GM21528 (cell line): ENCODE measurements at regions not wholly inside any gene's neighbourhood (a gene's known extent, or its start where the extent isn't known, plus 50 kb on each side); places are given as distances from the start of the nearest gene placed in this dataset.

Experiments
- ATAC-seq: cut with Tn5 transposase; IDR thresholded peaks from one replicate; pipeline ENCODE4 v1.9.1; 2021; ENCODE audit warnings: mild to moderate bottlenecking, moderate library complexity; ENCODE audit not compliant: unreplicated experiment, low FRiP score

GRCh38 chr2:5839550-5839949, 147.4 kb downstream of the SOX11 start:
- no peak for ATAC-seq

GRCh38 chr2:5841126-5841525, 148.9 kb downstream of the SOX11 start:
- ATAC-seq = no peak

GRCh38 chr2:5842326-5842725, 150.1 kb downstream of the SOX11 start:
- ATAC-seq = no peak

GRCh38 chr2:5845798-5846330, 153.7 kb downstream of the SOX11 start:
- ATAC-seq = no peak

GRCh38 chr2:5846881-5847280, 154.7 kb downstream of the SOX11 start:
- ATAC-seq = no peak

- no peak for ATAC-seq
Observed at GRCh38 chr2:5849562-5849961, 157.4 kb downstream of the SOX11 start.

GRCh38 chr2:5851410-5851809, 159.2 kb downstream of the SOX11 start:
- ATAC-seq = no peak

GRCh38 chr2:5854797-5855196, 162.6 kb downstream of the SOX11 start:
- ATAC-seq = no peak

GRCh38 chr2:5867056-5867455, 174.9 kb downstream of the SOX11 start:
- ATAC-seq = no peak

GRCh38 chr2:5868931-5869330, 176.7 kb downstream of the SOX11 start:
- no peak for ATAC-seq

GRCh38 chr2:5869936-5870335, 177.8 kb downstream of the SOX11 start:
- ATAC-seq = no peak

- ATAC-seq = no peak
Observed at GRCh38 chr2:5877360-5877759, 185.2 kb downstream of the SOX11 start.

GRCh38 chr2:5885451-5886173, 193.4 kb downstream of the SOX11 start:
- ATAC-seq = no peak

GRCh38 chr2:5886462-5886861, 194.3 kb downstream of the SOX11 start:
- ATAC-seq = no peak

GRCh38 chr2:5888126-5888525, 195.9 kb downstream of the SOX11 start:
- no peak for ATAC-seq

GRCh38 chr2:5889519-5889918, 197.3 kb downstream of the SOX11 start:
- no peak for ATAC-seq

- ATAC-seq = no peak
Observed at GRCh38 chr2:5894355-5894754, 202.2 kb downstream of the SOX11 start.

- ATAC-seq = no peak
Observed at GRCh38 chr2:5895284-5895683, 203.1 kb downstream of the SOX11 start.

- no peak for ATAC-seq
Observed at GRCh38 chr2:5897249-5897648, 205.1 kb downstream of the SOX11 start.

- ATAC-seq = no peak
Observed at GRCh38 chr2:5898667-5899066, 206.5 kb downstream of the SOX11 start.

- ATAC-seq = no peak
Observed at GRCh38 chr2:5905661-5906060, 213.5 kb downstream of the SOX11 start.

- no peak for ATAC-seq
Observed at GRCh38 chr2:5908071-5908470, 215.9 kb downstream of the SOX11 start.

- no peak for ATAC-seq
Observed at GRCh38 chr2:5911718-5912117, 219.5 kb downstream of the SOX11 start.
